GM12892 (cell line): ENCODE measurements at regions not wholly inside any gene's neighbourhood (a gene's known extent, or its start where the extent isn't known, plus 50 kb on each side); places are given as distances from the start of the nearest gene placed in this dataset.

Experiments used
- POLR2A ChIP-seq: IDR thresholded peaks from 2 replicates; pipeline ENCODE4 v1.6.1; 2011; ENCODE audit warnings: low read depth, low read length, control low read depth
- TAF1 ChIP-seq: IDR thresholded peaks from 2 replicates; pipeline ENCODE4 v1.6.1; 2011; ENCODE audit warnings: low read depth, mild to moderate bottlenecking, control low read depth, low read length, borderline replicate concordance

DNA sequence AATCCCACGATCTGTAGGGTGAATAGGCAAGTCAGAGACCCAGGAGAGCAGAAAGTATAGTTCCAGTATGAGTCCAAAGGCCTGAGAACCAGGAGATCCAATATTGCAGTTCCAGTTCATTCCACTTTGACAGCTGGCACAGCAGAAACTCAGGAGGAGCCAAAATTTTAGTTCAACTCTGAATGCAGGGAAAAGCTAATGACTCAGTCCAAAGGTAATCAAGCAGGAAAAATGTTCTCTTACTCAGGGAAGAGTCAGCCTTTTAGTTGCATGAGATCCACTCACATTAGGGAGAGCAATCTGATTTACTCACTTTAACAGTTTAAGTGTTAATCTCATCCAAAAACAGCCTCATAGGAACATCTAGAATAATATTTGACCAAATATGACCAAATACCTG lies 130.2 kb upstream of the LRFN5 start:
- TF ChIP-seq POLR2A: no peak
- TF ChIP-seq TAF1: no peak
